WTC11 (cell line): ENCODE measurements at regions not wholly inside any gene's neighbourhood (a gene's known extent, or its start where the extent isn't known, plus 50 kb on each side); places are given as distances from the start of the nearest gene placed in this dataset.

Source experiments
- ATAC-seq: fragments of 200-7000 bp; cut with Tn5 transposase; 2 replicates; pipeline ENCODE4 v1.10.0; 2021; ENCODE audit warnings: mild to moderate bottlenecking, moderate library complexity
- CTCF ChIA-PET: fragments of 300-600 bp; sonication (Branson Sonifier 250); formaldehyde crosslinking; loops from one replicate; lab custom pipeline; 2021; ENCODE audit warnings: antibody characterized with exemption; lab: Charles Lee
- POLR2A ChIA-PET: fragments of 350-600 bp; sonication (Branson Sonifier 250); formaldehyde crosslinking; loops from one replicate; lab custom pipeline; 2021; ENCODE audit warnings: antibody characterized with exemption; lab: Charles Lee
- DNase-seq: peaks from one replicate; pipeline ENCODE4 v3.0.0; 2021; ENCODE audit warnings: low spot score
- H3K27ac Mint-ChIP-seq: 2 replicates; pipeline ENCODE4 v1.8.0; 2021; ENCODE audit warnings: mixed read lengths
- H3K27me3 Mint-ChIP-seq: 2 replicates; pipeline ENCODE4 v1.8.0; 2021; ENCODE audit warnings: low read depth, mild to moderate bottlenecking, moderate library complexity, mixed read lengths
- H3K36me3 Mint-ChIP-seq: 2 replicates; pipeline ENCODE4 v1.8.0; 2021; ENCODE audit warnings: mixed read lengths
- H3K4me1 Mint-ChIP-seq: 2 replicates; pipeline ENCODE4 v1.8.0; 2022; ENCODE audit warnings: mixed read lengths
- H3K4me3 Mint-ChIP-seq: 2 replicates; pipeline ENCODE4 v1.8.0; 2021; ENCODE audit warnings: mild to moderate bottlenecking, moderate library complexity, mixed read lengths
- H3K9me3 Mint-ChIP-seq: 2 replicates; pipeline ENCODE4 v1.8.0; 2021; ENCODE audit warnings: mixed read lengths
- ARID4B ChIP-seq: sonication (generic); formaldehyde crosslinking; IDR thresholded peaks from 2 replicates; pipeline ENCODE4 v1.8.0; 2023; ENCODE audit warnings: missing genetic modification reagents, mild to moderate bottlenecking, borderline replicate concordance
- ELF4 ChIP-seq: sonication (generic); formaldehyde crosslinking; IDR thresholded peaks from 2 replicates; pipeline ENCODE4 v1.8.1; 2022; ENCODE audit warnings: low read depth, mild to moderate bottlenecking, moderate library complexity, missing genetic modification reagents
- ETV6 ChIP-seq: sonication (generic); formaldehyde crosslinking; IDR thresholded peaks from 2 replicates; pipeline ENCODE4 v1.8.1; 2022; ENCODE audit warnings: mild to moderate bottlenecking, missing genetic modification reagents
- FOXJ3 ChIP-seq: sonication (generic); formaldehyde crosslinking; IDR thresholded peaks from 2 replicates; pipeline ENCODE4 v1.9.0; 2021; ENCODE audit warnings: missing genetic modification reagents, mild to moderate bottlenecking, borderline replicate concordance
- GRHL2 ChIP-seq: fragments of 250-450 bp; sonication (Bioruptor Pico); IDR thresholded peaks from 2 replicates; pipeline ENCODE4 v1.8.0; 2022; ENCODE audit warnings: mild to moderate bottlenecking, moderate library complexity; ENCODE audit not compliant: insufficient replicate concordance, severe bottlenecking
- GTF2I ChIP-seq: fragments of 250-450 bp; sonication (Bioruptor Pico); conservative IDR thresholded peaks from 2 replicates; pipeline ENCODE4 v1.4.0; 2021; ENCODE audit warnings: mild to moderate bottlenecking
- IRF1 ChIP-seq: sonication (generic); formaldehyde crosslinking; IDR thresholded peaks from 2 replicates; pipeline ENCODE4 v1.8.0; 2023; ENCODE audit warnings: missing genetic modification reagents
- JUN ChIP-seq: sonication (generic); formaldehyde crosslinking; IDR thresholded peaks from 2 replicates; pipeline ENCODE4 v1.8.0; 2023; ENCODE audit warnings: mild to moderate bottlenecking, missing genetic modification reagents
- KAT7 ChIP-seq: sonication (generic); formaldehyde crosslinking; IDR thresholded peaks from 2 replicates; pipeline ENCODE4 v1.8.1; 2023; ENCODE audit warnings: missing genetic modification reagents, mild to moderate bottlenecking, borderline replicate concordance
- MAX ChIP-seq: sonication (generic); formaldehyde crosslinking; IDR thresholded peaks from 2 replicates; pipeline ENCODE4 v1.8.0; 2022; ENCODE audit warnings: mild to moderate bottlenecking, missing genetic modification reagents
- MXD4 ChIP-seq: fragments of 250-450 bp; sonication (Bioruptor Pico); IDR thresholded peaks from 2 replicates; pipeline ENCODE4 v1.8.0; 2021; ENCODE audit warnings: mild to moderate bottlenecking, moderate library complexity, borderline replicate concordance
- NFYB ChIP-seq: sonication (generic); formaldehyde crosslinking; conservative IDR thresholded peaks from 2 replicates; pipeline ENCODE4 v1.8.0; 2022; ENCODE audit warnings: low read depth, missing genetic modification reagents
- RORB ChIP-seq: fragments of 250-450 bp; sonication (Bioruptor Pico); IDR thresholded peaks from 2 replicates; pipeline ENCODE4 v1.9.0; 2021; ENCODE audit warnings: mild to moderate bottlenecking
- TEAD4 ChIP-seq: sonication (generic); formaldehyde crosslinking; IDR thresholded peaks from 2 replicates; pipeline ENCODE4 v1.8.0; 2022; ENCODE audit warnings: mild to moderate bottlenecking, missing genetic modification reagents
- USF1 ChIP-seq: sonication (generic); formaldehyde crosslinking; IDR thresholded peaks from 2 replicates; pipeline ENCODE4 v1.8.0; 2022; ENCODE audit warnings: mild to moderate bottlenecking, missing genetic modification reagents
- ZNF138 ChIP-seq: sonication (generic); formaldehyde crosslinking; conservative IDR thresholded peaks from 2 replicates; pipeline ENCODE4 v1.8.1; 2022; ENCODE audit warnings: mild to moderate bottlenecking, moderate library complexity, missing genetic modification reagents
- ZNF232 ChIP-seq: sonication (generic); formaldehyde crosslinking; IDR thresholded peaks from 2 replicates; pipeline ENCODE4 v1.8.0; 2022; ENCODE audit warnings: mild to moderate bottlenecking, missing genetic modification reagents
- ZNF281 ChIP-seq: sonication (generic); formaldehyde crosslinking; IDR thresholded peaks from 2 replicates; pipeline ENCODE4 v1.8.0; 2023; ENCODE audit warnings: mild to moderate bottlenecking, missing genetic modification reagents

GRCh38 chr4:180949424-180950213 is 1293.6 kb upstream of the TENM3 start:
- Mint-ChIP-seq H3K27ac (no peak overlapping the region; the same call in 1 of the 2 replicates), H3K27me3 (no peaks in the 10 kb centered on the region), H3K4me1 (peaks cover 19% of the 10 kb centered on the region), H3K36me3 (peaks cover 3% of the 10 kb centered on the region), H3K9me3 (peaks cover 4% of the 10 kb centered on the region; the same call in 1 of the 2 replicates), H3K4me3 (no peak overlapping the region)
- ATAC-seq: no peak
- POLR2A ChIA-PET: no interaction called here
- CTCF ChIA-PET: no interaction called here
- TF ChIP-seq GTF2I (CRISPR knock-in tag) (no peak), ETV6 (no peak), FOXJ3 (CRISPR knock-in tag) (no peak), TEAD4 (CRISPR knock-in tag) (no peak), NFYB (CRISPR knock-in tag) (no peak), ZNF232 (CRISPR knock-in tag) (no peak), RORB (CRISPR knock-in tag) (no peak), MXD4 (CRISPR knock-in tag) (no peak), IRF1 (CRISPR knock-in tag) (no peak), ELF4 (no peak), USF1 (CRISPR knock-in tag) (no peak), JUN (CRISPR knock-in tag) (no peak), ZNF281 (CRISPR knock-in tag) (no peak), ZNF138 (CRISPR knock-in tag) (no peak), ARID4B (CRISPR knock-in tag) (no peak), KAT7 (CRISPR knock-in tag) (no peak), GRHL2 (CRISPR knock-in tag) (no peak), MAX (CRISPR knock-in tag) (no peak)
- no peak for DNase-seq
